GM12878 (cell line): ENCODE measurements at regions not wholly inside any gene's neighbourhood (a gene's known extent, or its start where the extent isn't known, plus 50 kb on each side); places are given as distances from the start of the nearest gene placed in this dataset.

ENCODE experiments used
- BCL11A ChIP-seq: IDR thresholded peaks from 2 replicates; pipeline ENCODE4 v1.6.1; 2011; ENCODE audit warnings: low read depth, low read length
- EZH2 ChIP-seq: IDR thresholded peaks from 2 replicates; pipeline ENCODE4 v1.6.1; 2012; ENCODE audit warnings: low read depth, mild to moderate bottlenecking, control low read depth, inconsistent platforms, low read length, borderline replicate concordance; ENCODE audit not compliant: control insufficient read depth
- FOS ChIP-seq: IDR thresholded peaks from 3 replicates; pipeline ENCODE4 v1.6.1; 2011; ENCODE audit warnings: borderline replicate concordance; ENCODE audit not compliant: insufficient read length; ENCODE audit errors: extremely low read depth
- HDAC6 ChIP-seq: fragments of 200-600 bp; sonication (generic); IDR thresholded peaks from one replicate; pipeline ENCODE4 v1.8.0; 2017; ENCODE audit warnings: antibody characterized with exemption; ENCODE audit not compliant: unreplicated experiment
- IRF4 ChIP-seq: IDR thresholded peaks from 2 replicates; pipeline ENCODE4 v1.6.1; 2011; ENCODE audit warnings: low read depth, low read length
- NR2C1 ChIP-seq: fragments of 450-650 bp; IDR thresholded peaks from 2 replicates; pipeline ENCODE4 v1.6.1; 2017; ENCODE audit warnings: antibody characterized with exemption, mild to moderate bottlenecking, moderate library complexity
- NRF1 ChIP-seq: conservative IDR thresholded peaks from 2 replicates; pipeline ENCODE4 v1.6.1; 2011; ENCODE audit warnings: mild to moderate bottlenecking, low read depth, low read length, improper control_type of control experiment
- POLR2A ChIP-seq: IDR thresholded peaks from 2 replicates; pipeline ENCODE4 v1.6.1; 2011; ENCODE audit warnings: low read depth, mild to moderate bottlenecking, low read length
- TF ChIP-seq, protein P1 (sequence below), 3 experiments: IDR thresholded peaks in 2 of 3; conservative IDR thresholded peaks in 1 of 3; 2 replicates each; pipeline ENCODE4 v1.5.1; 2011; ENCODE audit warnings: low read depth in 3 of 3, low read length in 3 of 3, mild to moderate bottlenecking in 3 of 3, control low read depth in 2 of 3, moderate library complexity in 2 of 3, inconsistent platforms in 1 of 3, mixed read lengths in 1 of 3; ENCODE audit not compliant: control insufficient read depth in 2 of 3, insufficient read depth in 1 of 3; ENCODE audit errors: extremely low read depth in 1 of 3
- TF ChIP-seq, protein P2 (sequence below): fragments of 450-650 bp; formaldehyde crosslinking; IDR thresholded peaks from 2 replicates; pipeline ENCODE4 v1.4.0; 2020; ENCODE audit warnings: mild to moderate bottlenecking, moderate library complexity

GRCh38 chr4:117661091-117662072, 372.9 kb upstream of the NDST3 start:
- no peak for TF ChIP-seq NRF1
- no peak for TF ChIP-seq IRF4
- TF ChIP-seq, protein P1, sequence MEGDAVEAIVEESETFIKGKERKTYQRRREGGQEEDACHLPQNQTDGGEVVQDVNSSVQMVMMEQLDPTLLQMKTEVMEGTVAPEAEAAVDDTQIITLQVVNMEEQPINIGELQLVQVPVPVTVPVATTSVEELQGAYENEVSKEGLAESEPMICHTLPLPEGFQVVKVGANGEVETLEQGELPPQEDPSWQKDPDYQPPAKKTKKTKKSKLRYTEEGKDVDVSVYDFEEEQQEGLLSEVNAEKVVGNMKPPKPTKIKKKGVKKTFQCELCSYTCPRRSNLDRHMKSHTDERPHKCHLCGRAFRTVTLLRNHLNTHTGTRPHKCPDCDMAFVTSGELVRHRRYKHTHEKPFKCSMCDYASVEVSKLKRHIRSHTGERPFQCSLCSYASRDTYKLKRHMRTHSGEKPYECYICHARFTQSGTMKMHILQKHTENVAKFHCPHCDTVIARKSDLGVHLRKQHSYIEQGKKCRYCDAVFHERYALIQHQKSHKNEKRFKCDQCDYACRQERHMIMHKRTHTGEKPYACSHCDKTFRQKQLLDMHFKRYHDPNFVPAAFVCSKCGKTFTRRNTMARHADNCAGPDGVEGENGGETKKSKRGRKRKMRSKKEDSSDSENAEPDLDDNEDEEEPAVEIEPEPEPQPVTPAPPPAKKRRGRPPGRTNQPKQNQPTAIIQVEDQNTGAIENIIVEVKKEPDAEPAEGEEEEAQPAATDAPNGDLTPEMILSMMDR (IDR thresholded peaks at IDR 0.05 in 2 of 3, conservative IDR thresholded peaks at IDR 0.05 in 1 of 3; ENCODE audit: control insufficient read depth in 2 of 3, extremely low read depth in 1 of 3, insufficient read depth in 1 of 3, low read depth in 3 of 3, low read length in 3 of 3), result no peak
- no peak for TF ChIP-seq EZH2
- no peak for TF ChIP-seq FOS
- TF ChIP-seq POLR2A, result no peak
- TF ChIP-seq, protein P2, sequence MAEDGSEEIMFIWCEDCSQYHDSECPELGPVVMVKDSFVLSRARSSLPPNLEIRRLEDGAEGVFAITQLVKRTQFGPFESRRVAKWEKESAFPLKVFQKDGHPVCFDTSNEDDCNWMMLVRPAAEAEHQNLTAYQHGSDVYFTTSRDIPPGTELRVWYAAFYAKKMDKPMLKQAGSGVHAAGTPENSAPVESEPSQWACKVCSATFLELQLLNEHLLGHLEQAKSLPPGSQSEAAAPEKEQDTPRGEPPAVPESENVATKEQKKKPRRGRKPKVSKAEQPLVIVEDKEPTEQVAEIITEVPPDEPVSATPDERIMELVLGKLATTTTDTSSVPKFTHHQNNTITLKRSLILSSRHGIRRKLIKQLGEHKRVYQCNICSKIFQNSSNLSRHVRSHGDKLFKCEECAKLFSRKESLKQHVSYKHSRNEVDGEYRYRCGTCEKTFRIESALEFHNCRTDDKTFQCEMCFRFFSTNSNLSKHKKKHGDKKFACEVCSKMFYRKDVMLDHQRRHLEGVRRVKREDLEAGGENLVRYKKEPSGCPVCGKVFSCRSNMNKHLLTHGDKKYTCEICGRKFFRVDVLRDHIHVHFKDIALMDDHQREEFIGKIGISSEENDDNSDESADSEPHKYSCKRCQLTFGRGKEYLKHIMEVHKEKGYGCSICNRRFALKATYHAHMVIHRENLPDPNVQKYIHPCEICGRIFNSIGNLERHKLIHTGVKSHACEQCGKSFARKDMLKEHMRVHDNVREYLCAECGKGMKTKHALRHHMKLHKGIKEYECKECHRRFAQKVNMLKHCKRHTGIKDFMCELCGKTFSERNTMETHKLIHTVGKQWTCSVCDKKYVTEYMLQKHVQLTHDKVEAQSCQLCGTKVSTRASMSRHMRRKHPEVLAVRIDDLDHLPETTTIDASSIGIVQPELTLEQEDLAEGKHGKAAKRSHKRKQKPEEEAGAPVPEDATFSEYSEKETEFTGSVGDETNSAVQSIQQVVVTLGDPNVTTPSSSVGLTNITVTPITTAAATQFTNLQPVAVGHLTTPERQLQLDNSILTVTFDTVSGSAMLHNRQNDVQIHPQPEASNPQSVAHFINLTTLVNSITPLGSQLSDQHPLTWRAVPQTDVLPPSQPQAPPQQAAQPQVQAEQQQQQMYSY (CRISPR knock-in tag), result no peak
- TF ChIP-seq HDAC6, result no peak
- TF ChIP-seq NR2C1, result no peak
- no peak for TF ChIP-seq BCL11A
